NCI-H1930 (cell line): ENCODE measurements at regions not wholly inside any gene's neighbourhood (a gene's known extent, or its start where the extent isn't known, plus 50 kb on each side); places are given as distances from the start of the nearest gene placed in this dataset.

Experiments used
- DNase-seq, 2 experiments: peaks; one replicate each; lab custom pipeline; 2025; lab: John Stamatoyannopoulos, UW

DNA sequence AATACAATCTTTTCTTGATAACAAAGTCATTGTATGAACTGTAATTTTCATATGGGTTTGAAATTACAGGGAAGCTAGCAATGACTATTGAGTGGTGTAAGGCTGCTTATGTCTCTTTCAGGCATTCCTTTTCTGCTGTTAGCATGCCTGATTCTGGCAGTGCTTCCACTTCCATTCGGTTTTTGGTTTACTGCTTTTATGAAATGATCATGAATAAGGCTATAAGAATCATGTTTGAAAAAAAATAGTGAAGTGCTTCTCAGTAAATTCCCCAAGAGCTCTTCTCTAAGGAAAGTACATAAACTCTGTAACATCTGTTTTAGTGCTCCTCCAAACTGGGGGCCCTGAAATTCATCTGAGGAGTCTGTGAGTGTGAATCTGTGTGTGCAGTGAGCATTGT is 434.0 kb upstream of the RGS6 start:
- DNase-seq = no peak

DNA sequence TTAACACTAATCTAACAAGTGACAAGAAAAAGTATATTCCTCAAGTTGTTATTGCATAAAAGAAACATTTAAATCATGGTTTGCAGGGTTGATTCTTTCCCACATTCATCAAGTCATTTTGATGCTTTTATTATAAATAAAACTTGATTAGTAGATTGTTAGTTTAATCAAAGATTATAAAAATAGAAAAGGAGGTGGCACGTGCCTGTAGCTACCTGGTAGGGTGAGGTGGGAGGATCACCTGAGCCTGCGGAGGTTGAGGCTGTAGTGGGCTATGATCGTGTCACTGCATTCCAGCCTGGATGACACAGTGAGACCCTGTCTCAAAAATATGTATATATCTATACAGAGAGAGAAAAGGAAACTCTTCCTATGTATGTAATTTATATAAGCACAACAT is 433.2 kb upstream of the RGS6 start:
- DNase-seq = no peak

DNA sequence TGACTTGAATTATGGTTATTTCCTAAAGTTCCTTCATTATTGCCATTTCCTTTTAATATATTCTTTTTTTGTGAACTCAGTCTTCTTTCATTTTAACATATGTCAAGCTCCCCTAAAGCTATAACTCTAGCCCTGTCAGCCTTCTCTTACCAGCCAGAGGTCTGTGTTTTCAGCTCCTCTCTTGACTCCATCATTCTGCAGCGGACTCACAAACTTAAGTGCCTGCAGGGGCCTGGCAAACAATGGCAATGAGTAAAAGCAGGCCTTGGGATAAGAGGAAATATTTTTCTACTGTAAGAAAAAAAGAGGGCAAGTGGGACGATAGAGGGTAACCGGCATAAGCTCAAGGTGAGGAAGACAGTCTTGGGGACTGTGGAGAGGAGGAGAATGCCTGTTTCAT is 424.5 kb upstream of the RGS6 start:
- no peak for DNase-seq

DNA sequence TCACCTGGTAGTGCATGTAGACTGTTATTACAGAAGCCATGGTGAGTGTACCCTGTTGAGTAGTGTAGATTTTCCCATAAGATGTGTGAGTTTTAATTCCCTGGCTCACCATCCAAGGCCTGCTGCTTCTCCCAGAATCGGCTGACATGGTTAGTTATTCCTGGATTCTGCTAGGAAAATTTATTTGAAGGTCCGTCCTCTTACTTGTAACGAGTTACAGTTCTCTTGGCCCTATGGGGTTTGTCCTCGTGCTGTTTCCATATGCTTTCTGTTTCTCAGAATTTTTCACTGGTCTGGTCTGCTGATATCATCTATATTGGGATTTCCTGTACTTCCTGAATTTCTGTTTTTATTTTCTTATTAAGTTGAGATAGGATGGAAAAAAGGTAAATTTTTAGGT is 423.3 kb upstream of the RGS6 start:
- no peak for DNase-seq

DNA sequence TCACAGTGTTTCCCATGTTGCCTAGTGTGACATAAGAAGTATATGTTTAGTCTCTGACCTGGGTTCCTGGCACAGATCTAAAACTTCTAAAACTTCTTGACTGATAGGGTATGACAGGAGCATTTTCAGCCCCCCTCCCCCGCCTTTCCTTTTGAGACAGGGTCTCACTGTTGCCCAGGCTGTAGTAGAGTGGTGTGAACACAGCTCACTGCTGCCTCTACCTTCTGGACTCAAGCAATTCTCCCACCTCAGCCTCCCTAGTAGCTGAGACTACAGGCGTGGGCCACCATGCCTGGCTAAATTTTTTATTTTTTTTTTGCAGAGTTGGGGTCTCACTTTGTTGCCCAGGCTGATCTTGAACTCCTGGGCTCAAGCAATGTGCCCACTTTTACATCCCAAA is 421.1 kb upstream of the RGS6 start:
- DNase-seq = no peak

DNA sequence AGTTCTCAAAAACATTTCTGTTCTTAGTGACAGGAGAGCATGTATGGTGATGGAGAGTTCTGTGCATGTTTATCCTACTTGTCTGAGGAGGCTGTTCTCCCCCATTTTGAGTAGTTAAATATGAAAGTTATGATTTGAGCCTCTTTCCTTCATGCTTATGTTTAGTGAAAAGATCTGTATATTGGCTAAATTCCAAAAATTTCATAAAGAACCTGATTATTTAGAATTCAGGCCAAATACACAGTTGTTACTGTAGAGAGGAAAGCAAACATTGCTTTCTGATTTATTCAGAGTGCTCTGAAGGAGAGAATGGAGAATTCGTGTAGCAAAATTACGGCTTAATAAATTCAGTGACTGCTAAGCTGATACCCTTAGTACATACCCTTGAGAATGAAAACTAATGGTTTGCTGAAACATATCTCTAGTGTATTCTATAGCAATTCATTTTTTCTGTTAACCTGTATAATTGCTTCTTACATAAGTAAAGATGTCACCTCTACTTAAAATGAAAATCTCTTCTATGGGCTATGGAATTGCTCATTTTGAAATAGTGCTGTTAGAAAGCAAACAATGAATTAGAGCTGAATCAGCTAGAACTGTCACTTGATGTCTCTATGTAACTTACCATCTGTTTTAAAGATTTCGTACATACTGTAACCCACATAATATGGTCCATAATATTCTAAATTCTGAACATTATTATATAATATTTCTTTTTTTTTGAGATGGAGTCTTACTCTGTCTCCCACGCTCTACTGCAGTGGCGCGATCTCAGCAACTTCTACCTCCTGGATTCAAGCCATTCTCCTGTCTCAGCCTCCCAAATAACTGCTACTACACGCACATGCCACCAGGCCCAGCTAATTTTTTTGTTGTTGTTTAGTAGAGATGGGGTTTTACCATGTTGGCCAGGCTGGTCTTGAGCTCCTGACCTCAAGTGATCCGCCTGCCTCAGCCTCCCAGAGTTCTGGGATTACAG is 417.0 kb upstream of the RGS6 start:
- DNase-seq = no peak

DNA sequence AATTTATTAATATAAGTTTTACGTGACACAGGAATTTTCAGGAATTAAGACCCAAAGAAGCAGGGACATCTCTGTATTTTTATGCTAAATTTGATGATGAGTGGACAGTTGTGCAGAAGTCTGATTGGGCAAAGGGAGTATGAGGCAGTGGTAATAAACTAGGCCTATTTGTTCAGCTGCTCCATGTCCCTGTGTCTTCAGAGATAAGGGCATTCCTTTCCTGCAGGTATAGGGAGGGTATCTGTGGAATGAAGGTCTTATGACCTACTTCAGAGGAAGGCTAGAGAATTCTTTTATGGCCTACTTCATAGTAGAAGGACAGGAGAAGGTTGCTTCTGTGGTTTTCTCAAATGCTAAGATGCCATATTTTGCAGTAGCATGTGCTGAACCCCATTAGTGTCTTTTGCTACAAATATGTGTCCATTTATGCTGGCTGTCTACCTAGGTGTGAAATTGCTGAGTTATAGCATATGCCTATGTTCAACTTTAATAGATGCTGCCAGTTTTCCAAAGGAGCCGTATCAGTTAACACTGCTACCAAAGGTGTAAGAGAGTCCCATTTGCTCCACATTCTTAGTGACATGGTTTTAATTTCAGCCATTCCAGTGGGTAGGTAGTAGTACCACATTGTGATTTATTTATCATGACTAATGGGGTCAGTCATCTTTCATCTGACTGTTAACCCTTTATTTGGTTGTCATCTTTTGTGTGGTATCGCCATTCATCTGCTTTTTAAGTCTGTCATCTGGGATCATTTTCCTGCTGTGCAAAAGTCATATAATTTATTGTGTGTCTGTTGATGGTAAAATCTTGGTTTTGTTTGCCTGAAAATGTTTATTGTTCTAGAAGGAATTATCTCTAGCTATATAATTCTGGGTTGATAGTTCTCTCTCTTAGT is 410.7 kb upstream of the RGS6 start:
- DNase-seq = peak in 1 of 2 experiments; percentile 14

DNA sequence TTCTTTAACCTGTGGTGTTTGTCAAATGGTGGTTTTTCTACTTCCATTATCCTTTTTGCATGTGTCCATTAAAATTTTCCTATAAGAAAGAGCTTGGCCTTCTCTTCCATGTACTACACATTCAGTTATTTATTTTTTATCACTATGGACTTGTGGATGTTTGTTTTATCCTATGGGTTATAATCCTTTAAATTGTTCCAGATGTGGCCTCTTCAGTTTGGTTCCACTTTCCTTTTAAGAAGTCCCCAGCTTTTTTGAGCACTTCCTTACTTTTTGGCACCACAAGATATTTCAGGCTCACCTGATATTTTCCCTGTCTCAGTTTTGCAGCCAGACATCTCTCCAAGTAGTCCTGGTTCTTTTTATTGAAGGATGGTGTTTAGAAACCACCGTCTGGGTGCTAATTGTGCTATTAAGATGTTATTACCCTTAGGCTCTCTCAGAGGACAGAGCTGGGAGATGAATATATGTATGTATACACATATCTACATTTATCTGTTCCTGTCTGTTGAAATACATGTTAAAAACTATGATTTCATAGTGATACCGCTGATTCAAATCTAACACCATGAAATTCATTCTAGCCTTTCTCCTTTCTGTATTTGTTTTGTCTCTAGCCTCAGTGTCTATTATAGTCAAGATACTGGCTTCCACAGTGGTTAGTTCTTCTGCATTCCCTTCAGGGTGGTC is 408.5 kb upstream of the RGS6 start:
- no peak for DNase-seq

DNA sequence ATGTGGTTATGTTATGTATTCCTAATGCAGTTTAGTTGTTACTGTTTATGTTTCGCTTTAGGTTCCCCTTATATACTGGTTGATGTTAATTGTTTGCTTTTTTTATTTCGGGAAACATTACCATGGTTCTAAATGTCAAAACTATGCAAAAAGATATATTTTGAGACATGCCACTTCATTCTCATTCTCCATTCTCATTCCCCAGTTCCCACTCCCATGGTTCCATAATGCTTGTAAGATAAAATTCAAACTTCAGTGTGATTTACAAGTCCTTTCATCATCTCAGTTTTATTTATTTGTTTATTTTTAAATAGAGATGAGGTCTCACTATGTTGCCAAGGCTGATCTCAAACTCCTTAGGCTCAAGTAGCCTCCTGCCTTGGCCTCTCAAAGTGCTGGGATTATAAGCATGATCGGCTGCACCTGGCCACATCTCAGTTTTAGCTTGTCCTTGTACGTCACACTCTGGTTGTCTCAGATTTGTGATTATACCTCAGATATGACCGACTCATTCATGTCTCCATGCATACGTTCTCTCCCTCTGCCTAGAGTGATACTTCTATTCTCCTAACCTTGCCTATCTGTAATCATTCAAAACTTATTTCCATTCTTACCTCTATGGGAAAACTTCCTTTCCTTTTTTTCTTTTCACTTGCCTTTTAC is 407.8 kb upstream of the RGS6 start:
- DNase-seq = no peak

DNA sequence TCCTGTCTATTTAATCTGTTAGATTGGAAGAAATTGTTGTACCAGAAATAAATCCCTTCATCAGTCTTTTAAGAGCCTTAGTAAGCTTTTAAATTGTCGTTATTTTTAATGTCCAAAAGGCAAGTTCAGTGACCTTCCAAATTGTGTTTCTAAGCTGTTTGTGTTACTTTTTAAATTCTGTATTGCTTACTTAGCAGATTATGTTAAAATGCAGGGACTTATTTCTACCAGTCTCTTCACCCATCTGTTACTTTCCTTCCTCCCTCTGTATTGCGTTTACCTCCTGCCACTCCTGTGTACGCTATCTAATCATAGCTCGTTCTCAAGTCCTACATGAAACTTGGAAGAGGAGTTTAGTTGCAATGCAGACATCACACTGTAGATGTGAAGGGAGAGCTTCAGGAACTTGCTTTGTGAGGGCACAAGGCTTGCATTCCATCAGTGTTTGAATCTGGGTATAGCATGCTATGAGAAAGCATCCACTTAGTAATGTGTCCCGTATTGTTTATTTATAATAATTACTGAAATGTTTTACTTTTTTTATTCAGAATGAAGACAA is 406.5 kb upstream of the RGS6 start:
- DNase-seq = no peak

DNA sequence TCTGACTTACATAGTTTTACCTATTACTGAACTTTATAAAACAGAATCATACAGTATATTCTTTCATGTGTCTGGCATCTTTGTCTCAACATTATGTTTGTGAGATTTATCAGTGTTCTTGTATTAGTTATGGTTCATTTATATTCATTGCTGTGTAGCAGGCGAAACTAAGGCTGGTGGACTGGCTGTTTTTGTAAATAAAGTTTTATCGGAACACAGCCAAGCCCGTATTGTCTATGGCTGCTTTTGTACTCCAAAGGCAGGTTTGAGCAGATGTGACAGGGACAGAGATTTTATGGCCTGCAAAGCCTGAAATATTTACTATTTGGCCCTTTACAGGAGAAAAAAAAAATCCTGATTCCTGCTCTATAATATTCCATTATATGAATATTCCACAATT is 405.8 kb upstream of the RGS6 start:
- DNase-seq = no peak

DNA sequence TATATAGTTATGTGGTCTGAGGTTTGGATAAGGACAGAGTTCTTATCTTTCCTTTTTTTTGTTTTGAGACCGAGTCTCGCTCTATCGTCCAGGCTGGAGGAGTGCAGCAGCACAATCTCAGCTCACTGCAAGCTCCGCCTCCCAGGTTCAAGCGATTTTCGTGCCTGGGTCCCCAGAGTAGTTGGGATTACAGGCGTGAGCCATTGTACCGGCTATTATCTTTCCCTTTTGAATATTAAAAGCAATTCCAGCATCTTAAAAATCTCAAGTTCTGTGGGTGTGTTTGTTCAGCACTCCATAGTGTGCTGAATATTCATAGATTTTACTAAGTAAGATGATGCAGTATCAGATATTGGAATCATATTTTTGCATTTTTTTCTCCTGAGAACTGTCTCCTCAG is 404.4 kb upstream of the RGS6 start:
- DNase-seq = no peak

DNA sequence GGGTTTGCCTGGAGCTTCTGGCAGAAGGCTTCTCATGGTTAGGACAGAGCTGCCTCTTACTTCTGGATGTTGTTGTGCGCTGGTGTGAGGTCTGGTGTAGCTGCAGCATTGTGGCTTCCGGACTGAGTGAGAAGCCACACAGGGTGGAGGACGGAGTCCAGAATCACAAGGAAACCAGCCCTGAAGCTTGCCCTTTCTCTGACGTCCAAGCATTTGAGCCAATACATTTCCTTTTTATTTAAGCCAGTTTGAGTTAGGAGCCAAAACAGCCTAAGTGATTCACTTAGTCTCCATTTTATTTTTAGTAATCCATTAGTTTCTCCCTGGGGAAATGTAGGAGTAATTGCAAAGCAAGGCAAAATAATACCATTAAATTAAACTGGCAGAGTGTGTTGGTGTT is 402.4 kb upstream of the RGS6 start:
- no peak for DNase-seq

DNA sequence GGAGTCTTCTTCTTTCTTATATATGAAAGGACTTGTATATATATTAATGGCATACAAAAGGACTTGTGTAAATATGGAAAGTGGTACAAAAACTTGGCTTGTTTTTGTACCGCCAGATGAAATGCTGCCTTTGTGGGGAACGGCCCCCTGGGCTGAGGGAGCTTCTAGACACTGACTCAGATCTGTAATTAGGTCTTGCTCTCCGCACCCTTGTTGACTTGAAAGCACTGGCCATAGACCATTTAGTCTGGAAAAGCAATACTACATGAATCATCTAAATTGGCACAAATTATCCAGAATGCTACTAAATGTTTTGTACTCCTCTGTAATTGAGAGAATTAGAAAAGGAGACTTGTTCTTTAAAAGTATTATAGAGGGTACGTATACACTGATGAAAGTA is 399.9 kb upstream of the RGS6 start:
- DNase-seq = peak; percentile 11 to 40

DNA sequence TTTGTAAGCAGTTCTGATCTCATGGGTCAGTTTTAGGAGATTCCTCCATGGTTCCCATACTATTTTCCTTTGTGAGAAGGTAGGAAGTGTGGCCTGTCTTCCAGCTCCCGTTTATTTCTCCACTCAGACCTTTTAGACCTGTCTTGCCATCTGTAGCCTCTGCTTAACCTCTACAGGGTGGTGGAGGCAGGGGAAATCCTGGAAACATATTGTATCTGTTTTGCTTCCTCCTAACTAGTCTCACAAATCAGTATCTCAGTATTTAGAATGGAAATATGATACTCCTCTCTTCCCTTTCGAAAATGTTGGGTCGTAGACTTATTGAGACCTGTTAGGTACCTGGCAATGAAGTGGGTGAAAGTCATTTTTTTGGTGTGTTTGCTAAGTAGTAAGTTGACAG is 399.4 kb upstream of the RGS6 start:
- no peak for DNase-seq

DNA sequence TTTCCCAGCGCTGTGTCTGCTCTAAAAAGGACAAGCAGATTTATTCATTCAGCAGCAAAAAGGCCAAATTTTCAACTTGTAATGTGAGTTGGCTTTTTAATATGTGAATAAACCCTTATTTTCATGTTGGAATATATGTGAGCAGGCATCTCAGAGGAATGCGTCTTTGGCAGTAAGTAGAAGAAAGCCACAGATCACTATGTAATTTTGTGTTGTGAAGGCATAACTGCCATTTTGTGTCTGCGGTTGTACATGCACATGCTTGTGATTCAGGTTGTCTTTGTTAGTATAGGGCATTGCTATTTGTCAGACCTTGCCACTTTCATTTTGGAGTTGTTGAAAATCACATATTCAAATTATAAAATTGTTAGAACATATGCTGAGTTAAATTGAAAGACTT is 398.8 kb upstream of the RGS6 start:
- no peak for DNase-seq

DNA sequence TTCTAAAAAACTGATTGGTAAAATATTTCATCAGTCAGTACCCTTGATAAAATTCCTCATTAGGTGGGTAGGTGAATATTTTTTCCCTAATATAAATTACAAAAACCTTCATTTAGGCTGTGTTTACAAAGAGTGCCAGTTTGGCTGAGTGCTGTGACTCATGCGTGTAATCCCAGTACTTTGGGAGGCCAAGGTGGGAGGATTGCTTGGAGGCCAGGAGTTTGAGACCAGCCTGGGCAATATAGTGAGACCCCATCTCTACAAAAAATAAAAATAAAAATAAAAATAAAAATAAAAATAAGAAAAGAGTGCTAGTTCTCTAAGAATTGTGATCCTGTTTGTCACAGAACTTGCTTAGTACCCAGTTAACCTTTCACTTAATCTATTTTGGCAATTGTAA is 398.4 kb upstream of the RGS6 start:
- DNase-seq = no peak

DNA sequence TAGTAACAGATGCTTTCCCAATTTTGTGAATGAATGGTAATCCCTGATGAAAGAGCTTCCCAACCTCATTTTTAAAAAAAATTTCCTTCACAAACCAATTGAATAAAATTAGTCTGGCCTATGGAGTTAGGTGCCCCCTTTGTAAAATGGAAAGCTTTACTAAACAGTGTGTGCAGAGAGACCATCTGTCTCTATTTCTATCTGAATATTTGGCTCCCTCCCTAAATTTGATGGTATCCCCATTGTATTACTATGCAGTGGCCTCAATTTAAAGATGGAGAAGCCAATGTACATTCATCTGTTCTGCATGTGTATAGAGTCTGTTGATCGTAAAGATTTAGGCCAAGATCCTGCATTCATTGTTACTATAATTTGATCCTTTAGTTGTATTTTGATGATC is 397.7 kb upstream of the RGS6 start:
- no peak for DNase-seq

DNA sequence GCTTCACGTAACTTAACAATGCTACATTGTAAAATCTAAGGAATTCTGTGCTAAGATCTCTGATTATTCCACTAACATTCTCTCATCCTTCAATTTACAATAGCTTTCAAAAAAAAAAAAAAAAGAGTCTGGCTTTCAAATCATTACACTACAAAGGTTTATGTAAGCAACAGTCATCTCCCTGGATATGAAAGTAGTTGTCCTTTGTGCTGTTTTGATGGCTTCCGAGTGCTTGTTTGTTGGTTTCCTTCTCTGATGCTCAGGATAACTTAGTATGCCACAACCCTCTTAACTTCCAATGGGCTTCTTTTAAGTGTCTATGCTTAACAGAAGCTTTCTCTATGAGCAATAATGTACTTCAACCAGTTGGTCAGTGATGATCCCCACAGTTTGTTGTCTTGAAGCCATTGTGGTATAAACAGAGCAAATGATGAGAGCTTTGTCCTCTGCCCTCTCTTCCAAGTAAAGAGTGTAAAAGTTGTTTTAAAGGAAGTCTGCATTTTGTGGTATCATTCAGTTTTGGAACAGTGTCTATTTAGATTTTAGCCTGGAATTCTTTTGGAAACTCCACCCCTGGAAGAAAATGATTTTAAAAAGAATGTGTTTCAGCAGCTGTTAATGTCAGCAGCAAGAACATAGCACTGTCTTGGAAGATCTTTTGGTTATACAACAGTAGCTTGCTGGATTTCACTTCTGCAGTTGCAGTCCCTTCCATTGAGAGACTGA is 396.1 kb upstream of the RGS6 start:
- DNase-seq = no peak

DNA sequence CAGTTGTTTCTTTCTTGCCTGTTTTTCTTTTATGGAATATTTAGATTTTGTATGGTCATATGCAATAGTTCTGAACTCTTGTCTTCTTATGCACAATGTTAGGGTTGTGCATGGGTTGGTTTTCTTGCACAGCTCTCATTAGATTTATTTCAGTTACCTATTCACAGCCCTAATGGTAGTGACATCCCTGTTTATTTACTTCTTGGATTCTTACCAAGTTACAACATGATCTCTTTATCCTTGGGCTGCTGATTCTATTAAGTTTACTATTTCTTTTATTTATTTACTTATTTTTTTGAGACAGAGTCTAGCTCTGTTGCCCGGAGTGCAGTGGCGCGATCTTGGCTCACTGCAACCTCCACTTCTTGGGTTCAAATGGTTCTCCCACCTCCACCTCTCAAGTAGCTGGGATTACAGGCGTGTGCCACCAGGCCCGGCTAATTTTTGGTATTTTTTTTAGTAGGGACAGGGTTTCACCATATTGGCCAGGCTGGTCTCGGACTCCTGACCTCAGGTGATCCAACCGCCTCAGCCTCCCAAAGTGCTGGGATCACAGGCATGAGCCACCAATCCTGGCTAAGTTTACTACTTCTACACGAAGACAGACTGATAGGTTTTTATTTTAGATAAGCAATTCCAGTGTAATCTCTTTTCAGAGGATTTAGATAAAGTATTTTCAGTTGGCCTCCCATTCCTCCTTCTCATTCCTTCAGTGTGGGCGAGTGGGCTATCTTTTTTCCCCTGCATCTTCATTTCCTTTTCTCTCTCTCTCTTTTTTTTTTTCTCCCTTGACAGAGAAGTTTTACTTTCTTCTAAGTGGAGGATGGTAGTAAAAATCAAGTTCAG is 395.1 kb upstream of the RGS6 start:
- DNase-seq = no peak
